Esophagus squamous epithelium (tissue), 5 donors: ENCODE measurements at regions not wholly inside any gene's neighbourhood (a gene's known extent, or its start where the extent isn't known, plus 50 kb on each side); places are given as distances from the start of the nearest gene placed in this dataset.

Experiments used
- DNase-seq: peaks from one replicate; lab custom pipeline; 2025; lab: John Stamatoyannopoulos, UW
- H3K27ac ChIP-seq, 4 donors: fragments of 200-600 bp; sonication (generic); one replicate each; pipeline ENCODE4 v1.5.1; 2016 to 2019; ENCODE audit warnings: mild to moderate bottlenecking in 1 of 4
- H3K27me3 ChIP-seq, 4 donors: fragments of 200-600 bp; sonication (generic); 1 replicate in 3 of 4; 2 replicates in 1 of 4; pipeline versions ENCODE4 v1.5.1 to v1.6.0; 2017 to 2021; ENCODE audit warnings: antibody characterized with exemption in 1 of 4
- H3K36me3 ChIP-seq, 3 donors: fragments of 200-600 bp; sonication (generic); one replicate each; pipeline ENCODE4 v1.5.1; 2016 to 2019
- H3K4me1 ChIP-seq, 3 donors: fragments of 200-600 bp; sonication (generic); one replicate each; pipeline ENCODE4 v1.5.1; 2017 to 2019
- H3K4me3 ChIP-seq, 4 donors: fragments of 200-600 bp; sonication (generic); 1 replicate in 3 of 4; 2 replicates in 1 of 4; pipeline ENCODE4 v1.5.1; 2016 to 2019; ENCODE audit warnings: mild to moderate bottlenecking in 2 of 4, moderate library complexity in 1 of 4
- H3K9me3 ChIP-seq, 3 donors: fragments of 200-600 bp; sonication (generic); one replicate each; pipeline ENCODE4 v1.5.1; 2016 to 2019
- CTCF ChIP-seq, 6 experiments: fragments of 450-650 bp in 4 of 6; fragments of 200-600 bp in 2 of 6; sonication (generic) in 2 of 6; IDR thresholded peaks; one replicate each; pipeline ENCODE4 v1.5.1; 2016 to 2019; ENCODE audit warnings: antibody characterized with exemption in 6 of 6, mild to moderate bottlenecking in 4 of 6, moderate library complexity in 4 of 6
- POLR2A ChIP-seq, 4 donors: fragments of 450-650 bp; IDR thresholded peaks; one replicate each; pipeline ENCODE4 v1.6.1; 2017; ENCODE audit warnings: antibody characterized with exemption in 4 of 4, mild to moderate bottlenecking in 4 of 4, moderate library complexity in 3 of 4
- WGBS, 2 donors: methylation state at CpG; one replicate each; pipeline ENCODE4 v1.1.5; 2018; 5-methylcytosine and 5-hydroxymethylcytosine counted together
- intact Hi-C: fragments of 100-400 bp; cut with DNase I; formaldehyde crosslinking; loops from one replicate; pipeline ENCODE4 v1.15.0; 2022
- donor health status: DM: yes; HTN: yes; CAD: no.

- intact Hi-C loops, result no loop called here
- DNase-seq, result no peak
- peaks cover 0 to 9% (median 6%) of the 10 kb centered on the region in 3 donors for H3K9me3 ChIP-seq
- WGBS, 2 donors, result 63 to 74% methylated on average over 2 of the region's 2 CpGs
- TF ChIP-seq POLR2A (IDR thresholded peaks at IDR 0.05) (no peak), CTCF (IDR thresholded peaks at IDR 0.05) (no peak)
- H3K27me3 ChIP-seq, result no peaks in the 10 kb centered on the region
- no peak overlapping the region for H3K4me3 ChIP-seq
- H3K36me3 ChIP-seq, result no peaks in the 10 kb centered on the region
- H3K4me1 ChIP-seq, result no peaks in the 10 kb centered on the region
- H3K27ac ChIP-seq, result no peak overlapping the region
Measured at GRCh38 chr18:51861046-51861445, 479.0 kb upstream of the DCC start.

GRCh38 chr18:51862051-51862715, 477.8 kb upstream of the DCC start:
- WGBS, 2 donors, result 70 to 71% methylated on average over 4 of the region's 4 CpGs
- Histone ChIP-seq H3K27ac (no peak overlapping the region), H3K4me1 (no peaks in the 10 kb centered on the region), H3K36me3 (no peaks in the 10 kb centered on the region), H3K4me3 (no peak overlapping the region), H3K27me3 (no peaks in the 10 kb centered on the region), H3K9me3 (peaks cover 0 to 9% (median 6%) of the 10 kb centered on the region in 3 donors)
- no peak for DNase-seq
- TF ChIP-seq CTCF (IDR thresholded peaks at IDR 0.05) (no peak), POLR2A (IDR thresholded peaks at IDR 0.05) (no peak)
- intact Hi-C loops, result no loop called here

- intact Hi-C loops, result no loop called here
- no peak for DNase-seq
- WGBS, 2 donors, result 90% methylated on average over 2 of the region's 36 CpGs; no CpG with 5 or more reads in 1 of the 2 donors
- no peaks in the 10 kb centered on the region for H3K36me3 ChIP-seq
- peaks cover 0 to 9% (median 6%) of the 10 kb centered on the region in 3 donors for H3K9me3 ChIP-seq
- H3K27ac ChIP-seq, result no peak overlapping the region
- no peak overlapping the region for H3K4me3 ChIP-seq
- H3K27me3 ChIP-seq, result no peaks in the 10 kb centered on the region
- no peaks in the 10 kb centered on the region for H3K4me1 ChIP-seq
- no peak for TF ChIP-seq POLR2A (IDR thresholded peaks at IDR 0.05)
Measured at GRCh38 chr18:51864219-51864965, 475.6 kb upstream of the DCC start.

GRCh38 chr18:51865538-51865937, 474.5 kb upstream of the DCC start:
- peaks cover 0 to 9% (median 6%) of the 10 kb centered on the region in 3 donors for H3K9me3 ChIP-seq
- intact Hi-C loops, result no loop called here
- DNase-seq, result no peak
- H3K36me3 ChIP-seq, result no peaks in the 10 kb centered on the region
- H3K4me3 ChIP-seq, result no peak overlapping the region
- no peaks in the 10 kb centered on the region for H3K27me3 ChIP-seq
- H3K27ac ChIP-seq, result no peak overlapping the region
- 84 to 90% methylated on average over 1 of the region's 1 CpG for WGBS, 2 donors
- no peak for TF ChIP-seq CTCF (IDR thresholded peaks at IDR 0.05)
- TF ChIP-seq POLR2A (IDR thresholded peaks at IDR 0.05), result no peak
- no peaks in the 10 kb centered on the region for H3K4me1 ChIP-seq

- Histone ChIP-seq H3K36me3 (no peaks in the 10 kb centered on the region), H3K4me1 (no peaks in the 10 kb centered on the region), H3K4me3 (no peak overlapping the region), H3K27ac (no peak overlapping the region), H3K9me3 (peaks cover 0 to 9% (median 6%) of the 10 kb centered on the region in 3 donors), H3K27me3 (no peaks in the 10 kb centered on the region)
- intact Hi-C loops, result no loop called here
- TF ChIP-seq POLR2A (IDR thresholded peaks at IDR 0.05) (no peak), CTCF (IDR thresholded peaks at IDR 0.05) (no peak)
- DNase-seq, result no peak
Measured at GRCh38 chr18:51867767-51868166, 472.2 kb upstream of the DCC start.
